T-cell (primary cell): ENCODE measurements at regions not wholly inside any gene's neighbourhood (a gene's known extent, or its start where the extent isn't known, plus 50 kb on each side); places are given as distances from the start of the nearest gene placed in this dataset.
"Not testable (repeated sequence)": the region's sequence is repeated elsewhere in the genome, so short reads cannot be mapped to it uniquely, and the experiment has no call there.

Source experiments
- ATAC-seq, 4 experiments: fragments of 200-7000 bp in 3 of 4; fragments of 150-1000 bp in 1 of 4; cut with Tn5 transposase; replicated peaks in 1 of 4; 1 replicate in 3 of 4; 2 replicates in 1 of 4; pipeline ENCODE4 v1.10.0; 2021; ENCODE audit warnings: moderate library complexity in 3 of 4, mild to moderate bottlenecking in 2 of 4, moderate number of reproducible peaks in 1 of 4
- CTCF ChIA-PET, 2 donors: fragments of 300-600 bp; sonication (Branson Sonifier 250); formaldehyde crosslinking; loops; one replicate each; lab custom pipeline; 2022; ENCODE audit warnings: antibody characterized with exemption in 2 of 2; lab: Charles Lee
- POLR2A ChIA-PET, 2 donors: fragments of 300-600 bp; sonication (Branson Sonifier 250); formaldehyde crosslinking; loops; one replicate each; lab custom pipeline; 2022; ENCODE audit warnings: antibody characterized with exemption in 2 of 2; lab: Charles Lee
- DNase-seq, 35 experiments: peaks; one replicate each; pipeline versions ENCODE4 v3.0.0 to v3.0.0-alpha.2; 2013 to 2023
- H3K27ac ChIP-seq: one replicate; pipeline ENCODE4 v1.5.1; 2013; ENCODE audit warnings: low read length
- H3K27me3 ChIP-seq, 2 experiments: replicated peaks in 1 of 2; 1 replicate in 1 of 2; 2 replicates in 1 of 2; pipeline versions ENCODE4 v1.6.1 to v1.7.0; 2013; ENCODE audit warnings: low read length in 1 of 2, mixed read lengths in 1 of 2; ENCODE audit not compliant: control insufficient read depth in 2 of 2, insufficient read depth in 2 of 2; ENCODE audit errors: extremely low read depth in 1 of 2
- H3K36me3 ChIP-seq, 2 donors: 1 replicate in 1 of 2; 2 replicates in 1 of 2; pipeline versions ENCODE4 v1.6.1 to v1.7.0; 2013; ENCODE audit warnings: low read length in 1 of 2; ENCODE audit not compliant: control insufficient read depth in 2 of 2, insufficient read depth in 1 of 2; ENCODE audit errors: extremely low read depth in 1 of 2
- H3K4me1 ChIP-seq, 2 experiments: 1 replicate in 1 of 2; 2 replicates in 1 of 2; pipeline versions ENCODE4 v1.6.1 to v1.7.0; 2013; ENCODE audit warnings: low read length in 2 of 2, mixed read lengths in 1 of 2; ENCODE audit not compliant: insufficient read depth in 2 of 2, control insufficient read depth in 1 of 2; ENCODE audit errors: extremely low read depth in 1 of 2
- H3K4me3 ChIP-seq, 2 donors: 1 replicate in 1 of 2; 2 replicates in 1 of 2; pipeline versions ENCODE4 v1.5.1 to v1.7.0; 2013; ENCODE audit warnings: mild to moderate bottlenecking in 2 of 2, low read length in 1 of 2, moderate library complexity in 1 of 2; ENCODE audit not compliant: control insufficient read depth in 1 of 2; ENCODE audit errors: extremely low read depth in 1 of 2
- H3K9me3 ChIP-seq: 2 replicates; pipeline ENCODE4 v1.7.0; 2013
- H3K27ac Mint-ChIP-seq, 2 donors: one replicate each; pipeline ENCODE4 v1.8.0; 2020 to 2021; ENCODE audit warnings: mild to moderate bottlenecking in 2 of 2, mixed read lengths in 2 of 2
- H3K27me3 Mint-ChIP-seq, 2 donors: one replicate each; pipeline ENCODE4 v1.8.0; 2021 to 2022; ENCODE audit warnings: mixed read lengths in 2 of 2
- H3K36me3 Mint-ChIP-seq: one replicate; pipeline ENCODE4 v1.8.0; 2021; ENCODE audit warnings: mixed read lengths
- H3K4me1 Mint-ChIP-seq, 3 donors: one replicate each; pipeline ENCODE4 v1.8.0; 2020 to 2022; ENCODE audit warnings: mixed read lengths in 3 of 3, mild to moderate bottlenecking in 1 of 3
- H3K4me3 Mint-ChIP-seq, 3 donors: one replicate each; pipeline ENCODE4 v1.8.0; 2020 to 2022; ENCODE audit warnings: mild to moderate bottlenecking in 3 of 3, mixed read lengths in 3 of 3, moderate library complexity in 3 of 3
- H3K9me3 Mint-ChIP-seq, 3 donors: one replicate each; pipeline ENCODE4 v1.8.0; 2020 to 2022; ENCODE audit warnings: mixed read lengths in 3 of 3
- WGBS: methylation state at CpG from one replicate; pipeline ENCODE4 v1.1.5; 2013; ENCODE audit warnings: missing lambda C conversion rate; ENCODE audit not compliant: insufficient coverage; 5-methylcytosine and 5-hydroxymethylcytosine counted together

DNA sequence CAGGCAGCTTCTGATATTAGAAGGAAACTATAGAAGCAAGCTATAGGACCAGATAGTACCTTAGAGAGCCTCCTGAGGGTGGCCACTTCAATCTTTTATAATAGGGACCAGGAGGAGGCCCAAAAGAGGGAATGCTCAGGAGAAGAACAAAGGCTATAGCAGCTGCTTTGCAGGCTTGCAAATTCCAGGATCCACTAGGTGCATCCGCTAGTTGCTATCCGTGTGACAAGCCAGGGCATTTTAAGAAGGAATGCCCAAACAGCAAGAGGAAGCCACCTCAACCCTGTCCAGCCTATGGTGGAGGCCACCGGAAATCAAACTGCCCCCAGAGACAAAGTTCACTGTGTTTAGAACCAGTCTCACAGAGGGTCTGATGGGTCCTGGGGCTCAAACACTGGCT, 192.6 kb upstream of the KIF2B start:
- POLR2A ChIA-PET, result no interaction called here
- WGBS, result 83% methylated on average over 2 of the region's 3 CpGs

DNA sequence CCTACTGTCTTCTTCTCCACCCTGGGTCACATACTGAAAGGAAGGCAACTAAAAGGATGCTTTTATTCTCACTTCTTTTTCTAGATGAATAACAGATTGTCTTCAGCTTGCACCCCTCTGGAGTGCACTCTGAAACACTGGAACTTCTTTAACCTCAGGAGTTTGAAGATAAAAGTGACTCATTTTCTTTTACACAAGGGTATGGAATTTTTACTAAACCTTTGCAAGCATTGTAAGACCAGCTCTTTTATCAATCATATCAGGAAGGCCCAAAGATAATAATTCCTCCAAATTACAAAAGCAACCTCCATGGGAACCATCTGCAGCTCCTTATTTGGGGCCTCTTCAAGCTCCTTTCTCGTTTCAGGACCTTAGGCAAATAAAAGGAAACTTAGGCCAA, 193.5 kb upstream of the KIF2B start:
- no CpG with 5 or more reads among the region's 1 CpG for WGBS
- ChIA-PET CTCF (no interaction called here), POLR2A (no interaction called here)
- no peak overlapping the region for H3K27ac Mint-ChIP-seq
- H3K9me3 ChIP-seq, result no peaks in the 10 kb centered on the region
- no peaks in the 10 kb centered on the region for H3K36me3 Mint-ChIP-seq
- H3K27me3 Mint-ChIP-seq, result no peaks in the 10 kb centered on the region
- H3K4me1 Mint-ChIP-seq, result no peaks in the 10 kb centered on the region
- no peaks in the 10 kb centered on the region for H3K27me3 ChIP-seq
- H3K27ac ChIP-seq, result no peak overlapping the region
- no peak overlapping the region for H3K4me3 Mint-ChIP-seq
- DNase-seq, result no peak
- no peaks in the 10 kb centered on the region for H3K4me1 ChIP-seq
- peaks cover 0 to 11% (median 7%) of the 10 kb centered on the region in 3 donors for H3K9me3 Mint-ChIP-seq
- no peaks in the 10 kb centered on the region for H3K36me3 ChIP-seq
- ATAC-seq, result no peak
- H3K4me3 ChIP-seq, result no peak overlapping the region

More for the DNA sequence above, 192.6 kb upstream of the KIF2B start:
- Histone ChIP-seq H3K27me3 (no peaks in the 10 kb centered on the region), H3K4me3 (no peak overlapping the region), H3K27ac (no peak overlapping the region), H3K4me1 (no peaks in the 10 kb centered on the region), H3K9me3 (no peaks in the 10 kb centered on the region), H3K36me3 (no peaks in the 10 kb centered on the region)
- no peak overlapping the region for H3K4me3 Mint-ChIP-seq
- no peaks in the 10 kb centered on the region for H3K27me3 Mint-ChIP-seq
- CTCF ChIA-PET, result no interaction called here
- peaks cover 0 to 8% (median 3%) of the 10 kb centered on the region in 3 donors for H3K9me3 Mint-ChIP-seq
- no peak for DNase-seq
- H3K27ac Mint-ChIP-seq, result no peak overlapping the region
- no peaks in the 10 kb centered on the region for H3K36me3 Mint-ChIP-seq
- ATAC-seq, result no peak
- no peaks in the 10 kb centered on the region for H3K4me1 Mint-ChIP-seq

DNA sequence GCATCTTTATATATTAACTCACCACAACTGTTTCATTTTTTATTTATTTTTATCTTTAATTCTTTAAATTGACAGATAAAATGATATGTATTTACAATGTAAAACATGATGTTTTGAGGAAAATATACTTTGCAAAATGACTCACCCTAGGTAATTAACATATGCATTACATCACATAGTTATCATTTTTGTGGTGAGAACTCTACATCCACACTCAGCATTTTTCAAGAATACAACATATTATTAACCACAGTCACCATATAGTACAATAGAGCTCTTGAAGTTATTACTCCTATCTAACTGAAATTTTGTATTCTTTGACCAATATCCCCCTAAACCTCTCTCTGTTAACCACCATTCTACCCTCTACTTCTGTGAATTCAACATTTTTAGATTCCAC, 194.7 kb upstream of the KIF2B start:
- Histone ChIP-seq H3K4me1 (no peaks in the 10 kb centered on the region), H3K27me3 (no peaks in the 10 kb centered on the region), H3K9me3 (no peaks in the 10 kb centered on the region), H3K36me3 (no peaks in the 10 kb centered on the region), H3K4me3 (no peak overlapping the region), H3K27ac (no peak overlapping the region)
- Mint-ChIP-seq H3K27me3 (no peaks in the 10 kb centered on the region), H3K4me3 (no peak overlapping the region), H3K27ac (no peak overlapping the region), H3K4me1 (no peaks in the 10 kb centered on the region), H3K9me3 (peaks cover 0 to 8% (median 7%) of the 10 kb centered on the region in 3 donors), H3K36me3 (no peaks in the 10 kb centered on the region)
- ATAC-seq, result no peak
- CTCF ChIA-PET, result no interaction called here
- no peak for DNase-seq
- POLR2A ChIA-PET, result no interaction called here

DNA sequence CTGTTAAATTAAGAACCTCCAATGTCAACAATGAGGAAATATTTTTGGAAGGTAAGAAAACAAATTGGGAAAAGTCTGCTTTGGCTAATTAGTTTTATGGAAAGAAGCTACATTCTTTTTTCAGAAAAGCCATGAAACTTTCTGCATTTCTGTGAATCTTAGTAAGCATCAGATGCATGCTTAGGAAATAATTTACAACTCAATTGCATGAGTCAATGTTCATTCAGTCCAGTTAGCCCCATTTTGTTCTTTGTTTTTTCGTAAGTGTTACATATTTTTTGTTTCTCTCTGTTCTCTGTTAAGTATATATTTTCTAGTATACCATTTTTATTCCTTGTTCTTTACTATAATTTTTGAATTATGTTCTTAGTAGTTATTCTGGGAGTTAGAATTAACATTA, 195.2 kb upstream of the KIF2B start:
- Mint-ChIP-seq H3K4me1 (no peaks in the 10 kb centered on the region), H3K9me3 (peaks cover 0 to 8% (median 7%) of the 10 kb centered on the region in 3 donors), H3K4me3 (no peak overlapping the region), H3K27ac (no peak overlapping the region), H3K36me3 (no peaks in the 10 kb centered on the region), H3K27me3 (no peaks in the 10 kb centered on the region)
- no peak overlapping the region for H3K4me3 ChIP-seq
- WGBS, result no CpG with 5 or more reads among the region's 1 CpG
- no peaks in the 10 kb centered on the region for H3K36me3 ChIP-seq
- ChIA-PET CTCF (no interaction called here), POLR2A (no interaction called here)
- no peaks in the 10 kb centered on the region for H3K9me3 ChIP-seq
- DNase-seq (no peak), ATAC-seq (no peak)
- H3K27ac ChIP-seq, result no peak overlapping the region
- no peaks in the 10 kb centered on the region for H3K27me3 ChIP-seq
- H3K4me1 ChIP-seq, result no peaks in the 10 kb centered on the region

DNA sequence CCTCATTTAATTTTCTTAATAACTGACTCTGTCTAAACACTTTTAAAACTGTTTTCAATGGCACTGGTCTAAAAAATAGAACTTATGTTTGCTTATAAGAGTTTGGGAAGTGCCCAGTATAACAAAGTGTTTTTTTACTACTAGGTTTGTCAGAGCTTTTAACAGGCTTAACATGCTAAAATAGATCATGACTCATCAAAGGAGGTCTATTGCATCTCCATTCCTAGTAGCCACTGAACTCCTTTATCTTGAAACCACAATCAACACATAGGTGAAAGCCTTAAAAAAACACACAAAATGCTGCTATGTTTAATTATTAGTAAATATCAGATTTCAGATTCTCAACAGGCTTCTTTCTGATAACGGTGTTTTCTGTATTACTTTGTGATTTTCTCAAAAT, 196.4 kb upstream of the KIF2B start:
- Histone ChIP-seq H3K9me3 (no peaks in the 10 kb centered on the region), H3K27ac (no peak overlapping the region), H3K27me3 (no peaks in the 10 kb centered on the region), H3K36me3 (no peaks in the 10 kb centered on the region), H3K4me1 (no peaks in the 10 kb centered on the region), H3K4me3 (no peak overlapping the region)
- ATAC-seq (no peak), DNase-seq (no peak)
- ChIA-PET CTCF (no interaction called here), POLR2A (no interaction called here)
- Mint-ChIP-seq H3K27me3 (no peaks in the 10 kb centered on the region), H3K27ac (no peak overlapping the region), H3K4me1 (no peaks in the 10 kb centered on the region), H3K36me3 (no peaks in the 10 kb centered on the region), H3K9me3 (peaks cover 0 to 8% (median 7%) of the 10 kb centered on the region in 3 donors), H3K4me3 (no peak overlapping the region)
- WGBS, result no CpG with 5 or more reads among the region's 1 CpG

DNA sequence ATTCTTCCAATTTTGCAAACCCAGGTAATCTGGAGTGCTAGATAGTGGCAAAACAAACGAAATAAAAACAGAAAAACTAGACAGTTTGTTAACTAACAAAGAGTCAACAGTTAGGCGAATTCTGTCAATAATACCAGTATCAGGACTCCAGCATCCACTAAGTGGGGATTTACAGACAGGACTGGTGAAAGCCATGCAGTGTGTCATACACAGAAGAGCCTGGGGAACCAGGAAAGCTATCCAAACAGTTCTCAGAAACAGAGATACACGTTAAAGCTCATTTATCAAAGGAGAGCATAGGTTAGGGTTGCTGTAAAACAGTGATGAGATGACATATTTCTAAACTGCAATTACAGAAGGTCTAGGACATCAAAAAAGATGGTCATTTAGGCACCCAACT, 203.7 kb upstream of the KIF2B start:
- Histone ChIP-seq H3K27ac (no peak overlapping the region), H3K4me3 (no peak overlapping the region), H3K4me1 (no peaks in the 10 kb centered on the region), H3K36me3 (no peaks in the 10 kb centered on the region), H3K27me3 (no peaks in the 10 kb centered on the region), H3K9me3 (peaks cover 2% of the 10 kb centered on the region)
- peaks cover 0 to 6% (median 0%) of the 10 kb centered on the region in 3 donors for H3K9me3 Mint-ChIP-seq
- no peaks in the 10 kb centered on the region for H3K4me1 Mint-ChIP-seq
- H3K4me3 Mint-ChIP-seq, result no peak overlapping the region
- DNase-seq (no peak), ATAC-seq (no peak)
- ChIA-PET POLR2A (interaction anchor here in 1 of 2 donors (0.6 kb wide), 1 partner anchor 18 kb away, joined by 3 read pairs; no protein-coding TSS in a partner anchor), CTCF (no interaction called here)
- no peaks in the 10 kb centered on the region for H3K27me3 Mint-ChIP-seq
- H3K36me3 Mint-ChIP-seq, result no peaks in the 10 kb centered on the region
- H3K27ac Mint-ChIP-seq, result no peak overlapping the region
- WGBS, result 40% methylated on average over 1 of the region's 3 CpGs

DNA sequence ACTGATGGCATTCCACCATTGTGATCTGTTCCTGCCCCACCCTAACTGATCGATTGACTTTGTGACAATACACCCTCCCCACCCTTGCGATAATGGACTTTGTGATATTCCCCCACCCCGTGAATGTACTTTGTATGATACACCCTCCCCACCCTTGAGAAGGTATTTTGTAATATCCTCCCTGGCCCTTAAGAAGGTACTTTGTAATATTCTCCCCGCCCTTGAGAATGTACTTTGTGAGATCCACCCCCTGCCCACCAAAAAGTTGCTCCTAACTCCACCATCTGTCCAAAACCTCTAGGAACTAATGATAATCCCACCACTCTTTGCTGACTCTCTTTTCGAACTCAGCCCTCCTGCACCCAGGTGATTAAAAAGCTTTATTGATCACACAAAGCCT, 214.5 kb upstream of the KIF2B start:
- H3K4me3 ChIP-seq, H3K4me1 ChIP-seq, DNase-seq, ATAC-seq, H3K27ac Mint-ChIP-seq, H3K36me3 Mint-ChIP-seq, H3K4me1 Mint-ChIP-seq, H3K9me3 ChIP-seq, H3K27ac ChIP-seq, H3K4me3 Mint-ChIP-seq, H3K27me3 ChIP-seq, H3K36me3 ChIP-seq, CTCF ChIA-PET, POLR2A ChIA-PET, H3K27me3 Mint-ChIP-seq: not testable (repeated sequence)
- WGBS, result 82% methylated on average over 2 of the region's 5 CpGs
- peaks cover 24 to 30% (median 28%) of the 10 kb centered on the region in 3 donors for H3K9me3 Mint-ChIP-seq
